Panc1 (cell line): ENCODE measurements at regions not wholly inside any gene's neighbourhood (a gene's known extent, or its start where the extent isn't known, plus 50 kb on each side); places are given as distances from the start of the nearest gene placed in this dataset.

Experiments
- ATAC-seq: fragments of 200-7000 bp; cut with Tn5 transposase; 2 replicates; pipeline ENCODE4 v1.9.1; 2020; ENCODE audit warnings: mild to moderate bottlenecking, moderate library complexity
- BruUV-seq: library from RNA; stranded (reverse); fragments of 400-500 nt; replicated peaks from 2 replicates; lab custom pipeline; 2021; lab: Mats Ljungman, UMichigan
- CTCF ChIA-PET: fragments of 300-600 bp; sonication (Branson Sonifier 250); formaldehyde crosslinking; loops from one replicate; lab custom pipeline; 2022; ENCODE audit warnings: antibody characterized with exemption; lab: Charles Lee
- POLR2A ChIA-PET: fragments of 300-600 bp; sonication (Branson Sonifier 250); formaldehyde crosslinking; loops from one replicate; lab custom pipeline; 2022; ENCODE audit warnings: antibody characterized with exemption; lab: Charles Lee
- DNase-seq: peaks from one replicate; pipeline ENCODE4 v3.0.0-alpha.2; 2010; ENCODE audit warnings: low read depth, low spot score
- H3K27ac ChIP-seq: 2 replicates; pipeline ENCODE4 v1.5.1; 2011; ENCODE audit warnings: mild to moderate bottlenecking, low read length, inconsistent platforms
- H3K27me3 ChIP-seq: fragments of 200-500 bp; sonication (Bioruptor generic); 2 replicates; pipeline ENCODE4 v1.6.0; 2014; ENCODE audit warnings: low read length, inconsistent platforms; ENCODE audit not compliant: control insufficient read depth, insufficient read depth
- H3K36me3 ChIP-seq: fragments of 200-500 bp; sonication (Bioruptor generic); 2 replicates; pipeline ENCODE4 v1.5.1; 2014; ENCODE audit warnings: inconsistent platforms, mild to moderate bottlenecking, low read length, moderate library complexity; ENCODE audit not compliant: control insufficient read depth, insufficient read depth
- H3K4me1 ChIP-seq: 2 replicates; pipeline ENCODE4 v1.5.1; 2011; ENCODE audit warnings: inconsistent platforms, mild to moderate bottlenecking, low read length, moderate library complexity; ENCODE audit not compliant: control insufficient read depth, insufficient read depth
- H3K4me3 ChIP-seq, 2 experiments: 2 replicates each; pipeline ENCODE4 v1.5.1; 2011 to 2012; ENCODE audit warnings: low read depth in 2 of 2, low read length in 2 of 2, mild to moderate bottlenecking in 2 of 2, inconsistent platforms in 1 of 2, moderate library complexity in 1 of 2
- H3K9me3 ChIP-seq: fragments of 200-500 bp; sonication (Bioruptor generic); 2 replicates; pipeline ENCODE4 v1.5.1; 2014; ENCODE audit warnings: low read depth, mild to moderate bottlenecking, inconsistent platforms, low read length, moderate library complexity; ENCODE audit not compliant: control insufficient read depth, insufficient read depth
- CTCF ChIP-seq: fragments of 450-650 bp; IDR thresholded peaks from 2 replicates; pipeline ENCODE4 v1.5.1; 2017; ENCODE audit warnings: mild to moderate bottlenecking
- POLR2AphosphoS5 ChIP-seq: IDR thresholded peaks from 2 replicates; pipeline ENCODE4 v1.6.1; 2012; ENCODE audit warnings: mild to moderate bottlenecking, low read depth, low read length, moderate library complexity
- REST ChIP-seq, 2 experiments: IDR thresholded peaks; 2 replicates each; pipeline ENCODE4 v1.6.1; 2011 to 2012; ENCODE audit warnings: low read depth in 2 of 2, control low read depth in 1 of 2, low read length in 1 of 2, mild to moderate bottlenecking in 1 of 2, moderate library complexity in 1 of 2; ENCODE audit not compliant: insufficient read depth in 1 of 2
- SIN3A ChIP-seq: IDR thresholded peaks from 2 replicates; pipeline ENCODE4 v1.6.1; 2012; ENCODE audit warnings: low read depth, mild to moderate bottlenecking, low read length, moderate library complexity, borderline replicate concordance; ENCODE audit not compliant: insufficient read depth
- TCF7L2 ChIP-seq: IDR thresholded peaks from 2 replicates; pipeline ENCODE4 v1.6.1; 2011; ENCODE audit warnings: mild to moderate bottlenecking, low read depth, low read length, inconsistent platforms
- in situ Hi-C: cut with HindIII; loops from 2 replicates; pipeline ENCODE4 v1.10.0; 2016; ENCODE audit warnings: low sequenced_read_pairs, low pct_unique_long_range_greater_than_20kb
- intact Hi-C: fragments of 100-400 bp; cut with micrococcal nuclease; formaldehyde crosslinking; loops from one replicate; pipeline ENCODE4 v1.10.0; 2022; ENCODE audit not compliant: unreplicated experiment

- H3K36me3 ChIP-seq: no peaks in the 10 kb centered on the region
- in situ Hi-C loops: no loop called here
- ATAC-seq (no peak), DNase-seq (no peak)
- TF ChIP-seq POLR2AphosphoS5 (no peak), SIN3A (no peak), TCF7L2 (no peak), REST (IDR thresholded peaks at IDR 0.05; ENCODE audit: insufficient read depth in 1 of 2, low read depth in 2 of 2, low read length in 1 of 2) (no peak), CTCF (no peak)
- BruUV-seq: no TSS peak
- intact Hi-C loops: no loop called here
- no peaks in the 10 kb centered on the region for H3K9me3 ChIP-seq
- CTCF ChIA-PET: no interaction called here
- H3K27me3 ChIP-seq: peaks cover 2% of the 10 kb centered on the region; the same call in 1 of the 2 replicates
- POLR2A ChIA-PET: no interaction called here
- no peak overlapping the region for H3K4me3 ChIP-seq
- no peak overlapping the region for H3K27ac ChIP-seq
- no peaks in the 10 kb centered on the region for H3K4me1 ChIP-seq
These were observed 50.2 kb upstream of the ADRA1B start for GRCh38 chr5:159866093-159866492.
